ENCODE measurements at regions not wholly inside any gene's neighbourhood (a gene's known extent, or its start where the extent isn't known, plus 50 kb on each side); places are given as distances from the start of the nearest gene placed in this dataset.

GRCh38 chr22:48346911-48347310 lies 1480.8 kb downstream of the BRD1 start:
- no peak for DNase-seq (ENCODE audit: low read depth)

DNA sequence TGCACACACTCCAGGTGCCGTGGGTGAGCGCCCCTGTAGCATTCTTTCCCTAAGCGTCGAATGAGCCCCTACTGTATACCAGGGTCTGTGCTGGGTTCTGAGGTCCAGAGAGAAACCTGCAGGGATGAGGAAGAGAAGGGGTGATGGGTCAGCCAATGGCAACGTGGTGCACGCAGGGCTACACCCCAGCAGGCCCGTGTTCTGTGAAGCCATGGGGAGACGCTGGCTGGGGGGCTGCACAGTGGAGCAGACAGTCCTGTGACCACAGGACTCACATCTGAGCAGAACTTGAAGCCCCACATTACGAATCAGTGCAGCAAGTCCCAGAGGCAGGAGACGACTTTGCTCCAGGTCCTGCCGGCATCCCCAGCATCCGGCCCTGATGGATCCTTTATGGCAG lies 1481.4 kb downstream of the BRD1 start:
- DNase-seq (ENCODE audit: low read depth) = no peak

GRCh38 chr22:48345631-48346030 lies 1482.0 kb downstream of the BRD1 start:
- DNase-seq (ENCODE audit: low read depth) = no peak

GRCh38 chr22:48343461-48343860 lies 1484.2 kb downstream of the BRD1 start:
- no peak for DNase-seq (ENCODE audit: low read depth)

GRCh38 chr22:48342732-48343131 lies 1484.9 kb downstream of the BRD1 start:
- no peak for DNase-seq (ENCODE audit: low read depth)

GRCh38 chr22:48342016-48342415 lies 1485.7 kb downstream of the BRD1 start:
- DNase-seq (ENCODE audit: low read depth) = no peak

- no peak for DNase-seq (ENCODE audit: low read depth)
Observed at GRCh38 chr22:48340727-48341709, 1486.7 kb downstream of the BRD1 start.

GRCh38 chr22:48340191-48340590 lies 1487.5 kb downstream of the BRD1 start:
- no peak for DNase-seq (ENCODE audit: low read depth)

DNA sequence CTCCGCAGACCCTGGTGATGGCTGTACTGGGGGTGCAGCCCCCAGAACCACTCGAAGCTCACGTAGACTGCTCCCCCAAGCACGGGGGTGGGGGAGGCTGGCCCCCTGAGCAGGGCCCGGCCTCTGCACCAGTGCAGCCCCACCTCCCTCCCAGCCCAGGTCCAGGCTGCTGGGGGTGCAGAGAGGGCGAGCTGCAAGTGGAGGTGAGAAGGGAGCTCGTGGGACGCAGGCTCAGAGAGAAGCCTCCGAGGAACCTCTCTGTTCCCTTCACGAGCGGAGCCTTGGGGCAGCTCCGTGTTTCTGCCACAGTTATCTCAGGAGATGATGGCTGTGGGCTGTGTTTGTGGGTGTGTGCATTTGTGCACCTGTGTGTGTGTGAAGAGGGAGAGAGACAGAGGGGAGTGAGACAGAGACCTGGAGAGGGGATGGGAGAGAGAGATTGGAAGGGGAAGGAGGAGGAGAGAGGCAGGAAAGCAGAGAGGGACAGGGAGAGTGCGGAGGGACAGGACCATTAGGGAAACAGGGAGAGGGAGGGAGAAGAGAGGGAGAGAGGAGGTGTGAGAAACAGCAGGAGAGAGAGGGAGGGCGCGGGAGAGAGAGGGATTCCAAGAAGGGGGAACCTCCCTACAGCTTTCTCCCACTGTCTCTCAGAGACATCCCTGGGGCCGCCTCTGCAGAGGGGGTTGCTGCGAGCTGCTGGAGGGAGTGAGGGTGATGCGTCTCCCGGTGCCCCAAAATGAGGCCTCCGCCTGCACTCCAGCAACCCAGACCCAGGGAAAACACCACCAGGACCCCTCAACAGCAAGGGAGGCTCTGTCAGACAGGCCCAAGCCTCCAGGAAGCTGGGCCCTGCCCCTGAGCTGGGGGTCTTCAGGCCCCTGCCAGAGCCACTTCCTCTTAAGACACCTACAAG lies 1488.6 kb downstream of the BRD1 start:
- DNase-seq (ENCODE audit: low read depth) = no peak

GRCh38 chr22:48337957-48338792 lies 1489.5 kb downstream of the BRD1 start:
- DNase-seq (ENCODE audit: low read depth) = no peak

GRCh38 chr22:48336339-48337060 lies 1491.2 kb downstream of the BRD1 start:
- no peak for DNase-seq (ENCODE audit: low read depth)

GRCh38 chr22:48335442-48336139 lies 1492.1 kb downstream of the BRD1 start:
- DNase-seq (ENCODE audit: low read depth) = no peak

GRCh38 chr22:48334971-48335370 lies 1492.7 kb downstream of the BRD1 start:
- no peak for DNase-seq (ENCODE audit: low read depth)

DNA sequence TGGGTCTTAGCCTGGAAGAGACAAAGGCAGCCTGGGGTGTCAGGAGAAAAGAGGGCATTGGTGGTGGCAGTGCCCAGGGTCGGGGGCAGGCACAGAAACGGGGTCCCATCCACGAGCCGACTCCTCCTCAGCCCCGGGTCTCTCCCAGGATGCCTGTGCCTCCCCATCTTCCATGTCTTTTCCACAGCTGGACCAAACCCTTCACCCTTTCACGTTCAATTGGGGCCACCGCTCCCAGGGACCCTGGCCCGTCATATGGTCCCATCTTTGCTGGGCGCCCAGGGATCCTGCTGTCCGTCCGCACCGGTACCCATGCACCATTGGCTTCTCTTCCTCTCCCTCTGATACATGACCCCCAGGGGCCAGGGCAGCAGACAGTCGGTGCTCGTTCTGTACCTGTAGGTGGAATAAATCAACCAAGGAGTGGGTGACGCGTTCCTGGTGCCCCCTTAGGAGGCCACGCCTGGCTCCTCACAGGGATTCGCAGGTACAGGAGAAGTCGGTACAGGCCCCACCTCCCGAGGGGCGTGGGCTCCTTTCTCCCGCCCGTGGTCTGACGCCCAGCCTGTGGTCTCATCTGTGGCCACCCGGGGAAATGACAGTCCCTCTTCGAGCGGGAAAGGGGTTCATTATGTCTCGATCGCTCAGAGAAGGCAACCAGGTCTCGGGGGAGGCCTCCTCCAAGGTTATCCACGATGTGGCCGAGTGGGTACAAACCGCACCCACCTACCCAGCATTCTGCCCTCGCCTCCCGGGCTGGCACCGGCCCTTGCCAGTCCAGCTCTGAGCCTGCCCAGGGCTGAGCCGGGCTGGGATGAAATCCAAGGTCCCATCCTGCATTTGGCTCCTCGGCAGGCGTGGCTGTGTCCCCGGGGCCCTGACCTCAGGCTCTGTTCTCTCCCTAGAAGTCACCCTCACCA lies 1493.6 kb downstream of the BRD1 start:
- no peak for DNase-seq (ENCODE audit: low read depth)

GRCh38 chr22:48333323-48333763 lies 1494.3 kb downstream of the BRD1 start:
- no peak for DNase-seq (ENCODE audit: low read depth)

DNA sequence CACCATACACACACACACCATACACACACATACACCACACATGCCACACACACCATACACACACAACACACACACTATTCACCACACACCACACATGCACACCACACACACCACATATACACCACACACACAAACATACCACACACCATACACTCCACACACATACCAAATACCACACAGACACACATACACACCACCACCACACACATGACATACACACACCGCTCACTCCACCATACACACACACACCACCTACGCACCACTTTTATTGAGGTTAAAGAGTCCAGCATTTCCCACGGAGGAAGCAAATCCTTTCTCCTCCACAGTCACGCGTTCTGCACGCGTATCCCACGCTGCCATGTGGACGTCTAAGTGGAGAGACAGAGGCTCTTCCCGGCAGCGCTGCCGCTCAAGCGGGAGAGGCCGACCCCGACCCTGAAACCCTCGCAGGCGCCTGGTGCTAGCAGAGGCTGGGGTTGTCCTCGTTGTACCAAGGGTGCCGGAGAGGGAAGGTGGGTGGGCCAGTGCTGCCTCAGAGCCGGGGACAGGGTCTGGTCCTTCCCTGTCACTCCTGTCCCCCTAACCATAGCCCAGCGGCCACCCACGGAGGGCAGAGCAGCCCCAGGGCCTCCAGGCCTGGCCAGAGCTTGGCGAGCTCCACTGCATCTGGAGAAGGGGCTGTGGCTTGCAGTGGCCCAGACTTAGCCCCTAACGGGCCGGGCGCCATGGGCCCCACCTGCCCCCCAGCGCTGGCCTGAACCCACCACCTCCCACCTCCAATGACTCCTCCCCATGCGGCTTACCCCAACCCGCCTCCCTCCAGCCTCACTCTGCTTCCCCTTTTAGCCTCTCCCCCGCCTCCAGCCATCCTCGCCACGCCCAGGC lies 1495.0 kb downstream of the BRD1 start:
- DNase-seq (ENCODE audit: low read depth) = no peak

DNA sequence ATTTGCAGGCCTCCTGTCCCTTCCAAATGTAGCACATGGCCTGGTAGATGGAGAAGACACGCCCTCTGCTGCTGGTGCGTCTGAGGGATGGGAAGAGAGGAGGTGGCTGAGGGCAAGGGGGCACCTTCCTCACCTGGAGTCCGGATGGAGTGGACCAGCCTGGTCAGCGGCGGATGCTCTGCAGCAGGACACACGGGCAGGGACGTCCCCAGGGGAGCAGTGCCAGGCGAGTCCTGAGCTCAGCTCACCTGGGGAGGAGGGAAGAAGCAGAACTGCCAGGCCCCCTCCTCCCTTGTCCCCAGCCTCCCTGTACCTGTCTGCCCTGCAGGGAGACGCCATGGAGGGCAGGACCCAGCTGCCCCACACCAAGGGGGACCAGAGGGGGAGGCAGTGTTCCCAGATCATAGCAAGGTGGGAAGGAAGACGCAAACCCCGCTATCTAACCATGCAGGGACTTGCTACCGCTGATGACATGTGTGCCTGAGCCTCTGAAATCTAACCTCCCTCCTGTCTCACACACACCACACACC lies 1495.9 kb downstream of the BRD1 start:
- DNase-seq (ENCODE audit: low read depth) = no peak

DNA sequence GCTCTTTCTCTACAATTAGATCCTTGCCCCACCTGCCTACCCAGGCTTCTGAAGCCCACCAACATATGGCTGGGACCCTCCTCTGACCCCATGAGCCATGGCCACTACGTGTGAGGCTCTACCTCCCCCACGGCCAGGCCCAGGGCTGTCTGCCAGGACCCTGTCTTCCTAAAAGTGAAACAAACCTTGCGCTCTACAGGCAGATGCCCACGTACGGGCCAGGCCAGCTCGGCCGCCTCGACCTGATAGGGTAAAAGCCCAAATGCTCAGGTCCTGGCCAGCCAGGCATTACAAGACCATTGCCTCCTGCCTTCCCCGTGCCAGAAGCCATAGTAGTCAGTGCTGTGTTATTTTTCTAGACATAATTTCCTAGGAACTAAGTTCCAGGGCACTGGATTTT lies 1496.4 kb downstream of the BRD1 start:
- DNase-seq (ENCODE audit: low read depth) = no peak

All from HS-5 (cell line).